ENCODE measurements at regions not wholly inside any gene's neighbourhood (a gene's known extent, or its start where the extent isn't known, plus 50 kb on each side); places are given as distances from the start of the nearest gene placed in this dataset.
"Not testable (repeated sequence)": the region's sequence is repeated elsewhere in the genome, so short reads cannot be mapped to it uniquely, and the experiment has no call there.

GRCh38 chr13:88648598-88649373 is 977.6 kb downstream of the SLITRK5 start:
- no peak for FAIRE-seq
- DNase-seq (ENCODE audit: low spot score in 2 of 2), result no peak

- no peak for DNase-seq (ENCODE audit: low spot score in 2 of 2)
- FAIRE-seq, result no peak
Observed at GRCh38 chr13:88649855-88650254, 978.7 kb downstream of the SLITRK5 start.

GRCh38 chr13:88651531-88651930 is 980.4 kb downstream of the SLITRK5 start:
- FAIRE-seq (no peak), DNase-seq (ENCODE audit: low spot score in 2 of 2) (no peak)

- FAIRE-seq (no peak), DNase-seq (ENCODE audit: low spot score in 2 of 2) (no peak)
Observed at GRCh38 chr13:88656751-88657150, 985.6 kb downstream of the SLITRK5 start.

GRCh38 chr13:88670509-88670908 is 999.3 kb downstream of the SLITRK5 start:
- no peak for DNase-seq (ENCODE audit: low spot score in 2 of 2)
- no peak for FAIRE-seq

GRCh38 chr13:88674841-88675240 is 1003.7 kb downstream of the SLITRK5 start:
- FAIRE-seq (no peak), DNase-seq (ENCODE audit: low spot score in 2 of 2) (peak in 1 of 2 donors; percentile 1)

GRCh38 chr13:88675347-88675996 is 1004.3 kb downstream of the SLITRK5 start:
- FAIRE-seq, result no peak
- DNase-seq (ENCODE audit: low spot score in 2 of 2), result no peak

- DNase-seq (ENCODE audit: low spot score in 2 of 2) (no peak), FAIRE-seq (no peak)
Observed at GRCh38 chr13:88676016-88676415, 1004.8 kb downstream of the SLITRK5 start.

- FAIRE-seq, result no peak
Observed at GRCh38 chr13:88685459-88685858, 1014.3 kb downstream of the SLITRK5 start.

GRCh38 chr13:88701551-88701950 is 1030.4 kb downstream of the SLITRK5 start:
- FAIRE-seq (no peak), DNase-seq (ENCODE audit: low spot score in 2 of 2) (no peak)

More at GRCh38 chr13:88685459-88685858, 1014.3 kb downstream of the SLITRK5 start:
- no peak for DNase-seq (ENCODE audit: low spot score in 2 of 2)

GRCh38 chr13:88704600-88705275 is 1033.6 kb downstream of the SLITRK5 start:
- DNase-seq (ENCODE audit: low spot score in 2 of 2) (no peak), FAIRE-seq (no peak)

GRCh38 chr13:88707646-88708045 is 1036.5 kb downstream of the SLITRK5 start:
- FAIRE-seq (no peak), DNase-seq (ENCODE audit: low spot score in 2 of 2) (no peak)

GRCh38 chr13:88717946-88718345 is 1046.8 kb downstream of the SLITRK5 start:
- DNase-seq (ENCODE audit: low spot score in 2 of 2), result no peak
- FAIRE-seq, result no peak

- no peak for DNase-seq (ENCODE audit: low spot score in 2 of 2)
- no peak for FAIRE-seq
Observed at GRCh38 chr13:88718781-88719180, 1047.6 kb downstream of the SLITRK5 start.

- DNase-seq (ENCODE audit: low spot score in 2 of 2) (no peak), FAIRE-seq (no peak)
Observed at GRCh38 chr13:88726075-88726474, 1054.9 kb downstream of the SLITRK5 start.

GRCh38 chr13:88727236-88727635 is 1056.1 kb downstream of the SLITRK5 start:
- FAIRE-seq; DNase-seq (ENCODE audit: low spot score in 2 of 2): not testable (repeated sequence)

GRCh38 chr13:88729605-88730004 is 1058.4 kb downstream of the SLITRK5 start:
- no peak for DNase-seq (ENCODE audit: low spot score in 2 of 2)
- no peak for FAIRE-seq

- FAIRE-seq (no peak), DNase-seq (ENCODE audit: low spot score in 2 of 2) (no peak)
Observed at GRCh38 chr13:88736026-88736425, 1064.9 kb downstream of the SLITRK5 start.

GRCh38 chr13:88739195-88739594 is 1068.0 kb downstream of the SLITRK5 start:
- FAIRE-seq (no peak), DNase-seq (ENCODE audit: low spot score in 2 of 2) (no peak)

- no peak for FAIRE-seq
- DNase-seq (ENCODE audit: low spot score in 2 of 2), result no peak
Observed at GRCh38 chr13:88744289-88744688, 1073.1 kb downstream of the SLITRK5 start.

- DNase-seq (ENCODE audit: low spot score in 2 of 2), result no peak
Observed at GRCh38 chr13:88745011-88745410, 1073.8 kb downstream of the SLITRK5 start.

More at GRCh38 chr13:88745011-88745410, 1073.8 kb downstream of the SLITRK5 start:
- FAIRE-seq, result no peak

Data from frontal cortex (tissue), 3 donors.